Liver (tissue), 3 donors: ENCODE measurements at regions not wholly inside any gene's neighbourhood (a gene's known extent, or its start where the extent isn't known, plus 50 kb on each side); places are given as distances from the start of the nearest gene placed in this dataset.

Experiments used
- EGR1 ChIP-seq, 2 donors: IDR thresholded peaks; 2 replicates each; pipeline ENCODE4 v1.6.1; 2016 to 2018; ENCODE audit warnings: antibody characterized with exemption in 2 of 2, low read depth in 2 of 2
- GABPA ChIP-seq, 2 donors: IDR thresholded peaks in 1 of 2; conservative IDR thresholded peaks in 1 of 2; 2 replicates each; pipeline ENCODE4 v1.6.1; 2016; ENCODE audit warnings: antibody characterized with exemption in 2 of 2, mild to moderate bottlenecking in 1 of 2, moderate library complexity in 1 of 2
- HNF4G ChIP-seq: IDR thresholded peaks from 2 replicates; pipeline ENCODE4 v1.6.1; 2016; ENCODE audit warnings: antibody characterized with exemption
- JUND ChIP-seq, 2 donors: IDR thresholded peaks; 2 replicates each; pipeline ENCODE4 v1.6.1; 2016; ENCODE audit warnings: antibody characterized with exemption in 2 of 2
- RAD21 ChIP-seq, 2 donors: IDR thresholded peaks; 2 replicates each; pipeline ENCODE4 v1.6.1; 2016; ENCODE audit warnings: antibody characterized with exemption in 2 of 2, mild to moderate bottlenecking in 2 of 2
- SP1 ChIP-seq: IDR thresholded peaks from 2 replicates; pipeline ENCODE4 v1.6.1; 2018; ENCODE audit warnings: antibody characterized with exemption, mild to moderate bottlenecking
- TAF1 ChIP-seq: conservative IDR thresholded peaks from 2 replicates; pipeline ENCODE4 v1.6.1; 2016; ENCODE audit warnings: antibody characterized with exemption, mild to moderate bottlenecking
- YY1 ChIP-seq: IDR thresholded peaks from 2 replicates; pipeline ENCODE4 v1.6.1; 2016; ENCODE audit warnings: antibody characterized with exemption, mild to moderate bottlenecking
- TF ChIP-seq, protein P1 (sequence below): fragments of 150-350 bp; IDR thresholded peaks from 2 replicates; pipeline ENCODE4 v1.5.1; 2017; ENCODE audit warnings: improper control_type of control experiment, low read depth, low read length; ENCODE audit not compliant: missing input control
- TF ChIP-seq, protein P2 (sequence below): IDR thresholded peaks from 2 replicates; pipeline ENCODE4 v1.6.1; 2016; ENCODE audit warnings: antibody characterized with exemption
- TF ChIP-seq, protein P3 (sequence below): IDR thresholded peaks from 2 replicates; pipeline ENCODE4 v1.6.1; 2016; ENCODE audit warnings: antibody characterized with exemption, mild to moderate bottlenecking
- TF ChIP-seq, protein P4 (sequence below): IDR thresholded peaks from 2 replicates; pipeline ENCODE4 v1.6.1; 2016; ENCODE audit warnings: antibody characterized with exemption
- donor health status: healthy.
- donor health status: healthy.

DNA sequence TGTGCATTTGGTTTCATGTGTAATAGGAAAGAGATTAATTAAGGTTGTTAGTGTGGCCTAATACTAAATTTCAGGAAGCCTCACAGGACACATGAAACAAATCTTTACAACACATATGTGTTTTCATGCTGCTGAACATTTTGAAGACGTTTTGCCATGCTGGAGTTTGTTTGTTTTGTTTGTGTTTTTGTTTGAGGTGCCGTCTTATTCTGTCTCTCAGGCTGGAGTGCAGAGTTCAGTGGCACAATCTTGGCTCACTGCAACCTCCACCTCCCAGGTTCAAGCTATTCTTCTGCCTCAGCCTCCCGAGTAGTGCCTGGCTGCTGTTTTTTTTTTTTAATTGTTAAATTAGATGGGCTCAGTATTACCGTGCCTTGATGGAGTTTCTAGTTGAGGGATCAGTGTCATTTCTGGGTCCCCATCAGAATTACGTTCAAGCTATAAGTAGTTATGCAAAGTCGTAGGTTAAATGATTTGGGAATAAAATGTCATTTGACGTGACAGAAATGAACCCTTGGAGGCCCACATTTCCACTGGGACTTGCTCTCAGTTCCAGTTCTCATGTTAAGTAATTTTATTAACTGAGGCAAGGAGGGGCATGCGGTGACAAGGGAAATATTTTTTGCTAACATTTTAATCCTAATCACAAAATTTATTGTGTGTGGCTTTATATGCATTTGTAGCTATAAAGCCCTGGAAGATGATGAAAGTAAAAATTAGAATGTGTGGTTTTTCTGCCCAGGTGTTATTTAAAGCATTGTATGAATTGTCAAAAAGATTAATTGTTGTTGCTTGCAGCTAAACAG is 196.9 kb downstream of the TM9SF2 start:
- TF ChIP-seq GABPA (IDR thresholded peaks at IDR 0.05 in 1 of 2, conservative IDR thresholded peaks at IDR 0.05 in 1 of 2) (no peak), TAF1 (no peak), HNF4G (no peak), JUND (IDR thresholded peaks at IDR 0.05) (no peak), RAD21 (IDR thresholded peaks at IDR 0.05) (no peak), YY1 (no peak), SP1 (no peak), EGR1 (IDR thresholded peaks at IDR 0.05; ENCODE audit: low read depth in 2 of 2) (no peak)
- TF ChIP-seq, protein P1, sequence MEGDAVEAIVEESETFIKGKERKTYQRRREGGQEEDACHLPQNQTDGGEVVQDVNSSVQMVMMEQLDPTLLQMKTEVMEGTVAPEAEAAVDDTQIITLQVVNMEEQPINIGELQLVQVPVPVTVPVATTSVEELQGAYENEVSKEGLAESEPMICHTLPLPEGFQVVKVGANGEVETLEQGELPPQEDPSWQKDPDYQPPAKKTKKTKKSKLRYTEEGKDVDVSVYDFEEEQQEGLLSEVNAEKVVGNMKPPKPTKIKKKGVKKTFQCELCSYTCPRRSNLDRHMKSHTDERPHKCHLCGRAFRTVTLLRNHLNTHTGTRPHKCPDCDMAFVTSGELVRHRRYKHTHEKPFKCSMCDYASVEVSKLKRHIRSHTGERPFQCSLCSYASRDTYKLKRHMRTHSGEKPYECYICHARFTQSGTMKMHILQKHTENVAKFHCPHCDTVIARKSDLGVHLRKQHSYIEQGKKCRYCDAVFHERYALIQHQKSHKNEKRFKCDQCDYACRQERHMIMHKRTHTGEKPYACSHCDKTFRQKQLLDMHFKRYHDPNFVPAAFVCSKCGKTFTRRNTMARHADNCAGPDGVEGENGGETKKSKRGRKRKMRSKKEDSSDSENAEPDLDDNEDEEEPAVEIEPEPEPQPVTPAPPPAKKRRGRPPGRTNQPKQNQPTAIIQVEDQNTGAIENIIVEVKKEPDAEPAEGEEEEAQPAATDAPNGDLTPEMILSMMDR, result no peak
- TF ChIP-seq, protein P2, sequence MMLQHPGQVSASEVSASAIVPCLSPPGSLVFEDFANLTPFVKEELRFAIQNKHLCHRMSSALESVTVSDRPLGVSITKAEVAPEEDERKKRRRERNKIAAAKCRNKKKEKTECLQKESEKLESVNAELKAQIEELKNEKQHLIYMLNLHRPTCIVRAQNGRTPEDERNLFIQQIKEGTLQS, result no peak
- TF ChIP-seq, protein P3, sequence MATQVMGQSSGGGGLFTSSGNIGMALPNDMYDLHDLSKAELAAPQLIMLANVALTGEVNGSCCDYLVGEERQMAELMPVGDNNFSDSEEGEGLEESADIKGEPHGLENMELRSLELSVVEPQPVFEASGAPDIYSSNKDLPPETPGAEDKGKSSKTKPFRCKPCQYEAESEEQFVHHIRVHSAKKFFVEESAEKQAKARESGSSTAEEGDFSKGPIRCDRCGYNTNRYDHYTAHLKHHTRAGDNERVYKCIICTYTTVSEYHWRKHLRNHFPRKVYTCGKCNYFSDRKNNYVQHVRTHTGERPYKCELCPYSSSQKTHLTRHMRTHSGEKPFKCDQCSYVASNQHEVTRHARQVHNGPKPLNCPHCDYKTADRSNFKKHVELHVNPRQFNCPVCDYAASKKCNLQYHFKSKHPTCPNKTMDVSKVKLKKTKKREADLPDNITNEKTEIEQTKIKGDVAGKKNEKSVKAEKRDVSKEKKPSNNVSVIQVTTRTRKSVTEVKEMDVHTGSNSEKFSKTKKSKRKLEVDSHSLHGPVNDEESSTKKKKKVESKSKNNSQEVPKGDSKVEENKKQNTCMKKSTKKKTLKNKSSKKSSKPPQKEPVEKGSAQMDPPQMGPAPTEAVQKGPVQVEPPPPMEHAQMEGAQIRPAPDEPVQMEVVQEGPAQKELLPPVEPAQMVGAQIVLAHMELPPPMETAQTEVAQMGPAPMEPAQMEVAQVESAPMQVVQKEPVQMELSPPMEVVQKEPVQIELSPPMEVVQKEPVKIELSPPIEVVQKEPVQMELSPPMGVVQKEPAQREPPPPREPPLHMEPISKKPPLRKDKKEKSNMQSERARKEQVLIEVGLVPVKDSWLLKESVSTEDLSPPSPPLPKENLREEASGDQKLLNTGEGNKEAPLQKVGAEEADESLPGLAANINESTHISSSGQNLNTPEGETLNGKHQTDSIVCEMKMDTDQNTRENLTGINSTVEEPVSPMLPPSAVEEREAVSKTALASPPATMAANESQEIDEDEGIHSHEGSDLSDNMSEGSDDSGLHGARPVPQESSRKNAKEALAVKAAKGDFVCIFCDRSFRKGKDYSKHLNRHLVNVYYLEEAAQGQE, result no peak
- TF ChIP-seq, protein P4, sequence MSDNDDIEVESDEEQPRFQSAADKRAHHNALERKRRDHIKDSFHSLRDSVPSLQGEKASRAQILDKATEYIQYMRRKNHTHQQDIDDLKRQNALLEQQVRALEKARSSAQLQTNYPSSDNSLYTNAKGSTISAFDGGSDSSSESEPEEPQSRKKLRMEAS, result no peak
